Skin epidermis (tissue), 12 donors: ENCODE measurements at regions not wholly inside any gene's neighbourhood (a gene's known extent, or its start where the extent isn't known, plus 50 kb on each side); places are given as distances from the start of the nearest gene placed in this dataset.

Experiments used
- H3K27ac ChIP-seq, 21 experiments: fragments of 200-600 bp; sonication (generic) in 11 of 21; one replicate each; pipeline ENCODE4 v1.5.0; 2020; ENCODE audit warnings: mild to moderate bottlenecking in 3 of 21, inconsistent platforms in 2 of 21, moderate library complexity in 2 of 21
- H3K4me3 ChIP-seq, 7 experiments: fragments of 200-600 bp; sonication (generic) in 2 of 7; one replicate each; pipeline ENCODE4 v1.5.0; 2020; ENCODE audit warnings: inconsistent platforms in 2 of 7, mild to moderate bottlenecking in 2 of 7, moderate library complexity in 1 of 7

GRCh38 chrX:80293354-80293753 is 126.9 kb upstream of the TENT5D start:
- Histone ChIP-seq H3K4me3 (no peak overlapping the region), H3K27ac (no peak overlapping the region)

DNA sequence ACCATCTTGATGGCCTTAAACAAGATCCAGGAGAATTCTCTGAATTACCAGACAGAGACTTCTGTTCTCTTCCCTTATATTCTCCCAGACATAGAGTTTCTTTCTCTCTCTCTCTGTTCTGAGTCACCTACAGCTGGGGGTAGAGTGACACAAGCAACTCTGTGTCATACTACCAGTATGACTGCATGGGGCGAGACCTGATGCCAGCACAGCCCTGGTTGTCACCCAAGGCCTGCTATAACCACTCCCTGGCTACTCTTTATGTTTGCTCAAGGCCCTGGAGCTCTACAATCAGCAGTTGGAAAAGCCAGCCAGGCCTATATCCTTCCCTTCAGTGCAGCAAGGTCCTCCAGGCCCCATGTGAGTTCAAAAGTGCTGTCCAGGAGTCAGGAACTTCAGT is 114.2 kb upstream of the TENT5D start:
- H3K27ac ChIP-seq, result no peak overlapping the region
- no peak overlapping the region for H3K4me3 ChIP-seq

GRCh38 chrX:80312448-80312847 is 107.8 kb upstream of the TENT5D start:
- no peak overlapping the region for H3K27ac ChIP-seq
- no peak overlapping the region for H3K4me3 ChIP-seq

DNA sequence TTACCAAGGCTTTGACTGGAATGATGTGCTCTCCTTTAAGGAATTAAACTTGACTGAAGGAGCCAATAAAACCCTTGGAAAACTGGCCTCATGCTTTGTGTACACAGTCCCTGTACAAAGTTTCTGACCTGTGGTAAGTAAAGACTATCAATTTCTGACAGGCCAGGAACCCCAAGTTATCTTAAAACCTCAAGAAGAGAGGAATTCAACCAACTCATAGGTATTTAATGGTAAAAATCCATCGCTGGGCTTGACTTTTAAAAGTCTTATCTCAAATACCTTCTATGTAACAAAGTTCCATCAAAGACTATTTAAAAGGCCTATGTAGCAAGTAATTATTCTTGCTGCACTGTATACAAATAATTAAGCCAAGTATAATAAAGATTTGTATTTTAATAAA is 103.7 kb upstream of the TENT5D start:
- Histone ChIP-seq H3K4me3 (no peak overlapping the region), H3K27ac (no peak overlapping the region)

- no peak overlapping the region for H3K4me3 ChIP-seq
- H3K27ac ChIP-seq, result no peak overlapping the region
Measured at GRCh38 chrX:80317646-80318045, 102.6 kb upstream of the TENT5D start.

DNA sequence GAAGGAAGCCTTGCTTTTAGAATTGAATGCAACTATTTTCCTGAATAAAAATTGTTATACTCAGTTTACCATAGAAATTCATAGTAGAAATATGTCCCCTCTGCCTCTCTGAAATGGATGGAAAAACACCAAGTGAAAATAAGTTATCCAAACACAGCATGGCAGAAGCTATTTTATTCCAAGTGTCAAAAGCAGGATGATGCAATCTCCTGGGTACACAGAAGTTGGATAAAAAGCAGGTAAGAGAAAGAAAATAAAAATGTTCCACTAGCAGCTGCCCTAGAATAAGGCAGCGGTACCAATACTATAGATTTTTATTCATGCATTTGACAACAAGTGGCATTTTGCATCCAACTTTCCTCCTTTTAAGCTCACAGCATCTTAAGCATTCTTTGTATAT is 89.0 kb upstream of the TENT5D start:
- Histone ChIP-seq H3K4me3 (no peak overlapping the region), H3K27ac (no peak overlapping the region)

- H3K27ac ChIP-seq, result peak overlapping the region in 1 of 21 experiments; percentile 35
- peak overlapping the region; percentile 11 to 36 (median 25) for H3K4me3 ChIP-seq
Measured at GRCh38 chrX:80334583-80334982, 85.7 kb upstream of the TENT5D start.

DNA sequence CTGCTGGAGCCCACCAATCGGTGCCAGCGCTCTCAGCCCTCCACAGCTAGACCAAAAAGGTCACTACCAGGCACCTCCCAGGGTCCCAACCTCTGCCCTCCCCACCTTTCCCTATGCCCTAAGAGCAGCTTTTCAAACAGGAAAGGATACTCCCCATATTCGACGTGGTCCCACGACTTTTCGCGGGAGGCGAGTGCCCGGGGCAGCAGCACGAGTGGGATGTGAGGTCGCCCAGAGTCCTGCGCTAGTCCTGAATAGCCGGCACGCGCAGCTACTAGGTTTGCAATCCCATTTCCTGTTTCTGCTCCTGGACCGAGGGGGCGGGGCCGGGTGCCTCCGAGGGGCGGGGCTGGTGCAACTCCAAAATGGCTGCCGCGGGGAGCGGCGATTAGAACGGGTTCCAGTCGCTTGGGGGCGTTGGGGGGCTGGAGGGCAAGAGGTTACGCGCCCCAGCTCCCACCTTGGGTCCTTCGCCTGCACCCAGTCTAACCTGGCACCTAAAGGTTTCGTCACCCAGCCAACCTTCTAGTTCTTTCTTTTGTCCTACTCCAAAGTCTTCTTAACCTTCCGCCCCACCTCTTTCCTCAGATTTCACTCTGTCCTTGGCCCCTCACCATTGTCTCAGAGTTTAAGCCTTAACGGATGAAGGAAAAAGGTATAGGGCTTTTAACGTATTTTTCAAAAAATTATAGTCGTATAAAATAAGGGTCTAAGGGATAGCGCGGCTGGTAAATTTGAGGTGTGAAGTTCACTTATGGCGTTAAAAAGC is 85.0 kb upstream of the TENT5D start:
- Histone ChIP-seq H3K27ac (peak overlapping the region in 1 of 21 experiments; percentile 35), H3K4me3 (peak overlapping the region; percentile 11 to 36 (median 25))

DNA sequence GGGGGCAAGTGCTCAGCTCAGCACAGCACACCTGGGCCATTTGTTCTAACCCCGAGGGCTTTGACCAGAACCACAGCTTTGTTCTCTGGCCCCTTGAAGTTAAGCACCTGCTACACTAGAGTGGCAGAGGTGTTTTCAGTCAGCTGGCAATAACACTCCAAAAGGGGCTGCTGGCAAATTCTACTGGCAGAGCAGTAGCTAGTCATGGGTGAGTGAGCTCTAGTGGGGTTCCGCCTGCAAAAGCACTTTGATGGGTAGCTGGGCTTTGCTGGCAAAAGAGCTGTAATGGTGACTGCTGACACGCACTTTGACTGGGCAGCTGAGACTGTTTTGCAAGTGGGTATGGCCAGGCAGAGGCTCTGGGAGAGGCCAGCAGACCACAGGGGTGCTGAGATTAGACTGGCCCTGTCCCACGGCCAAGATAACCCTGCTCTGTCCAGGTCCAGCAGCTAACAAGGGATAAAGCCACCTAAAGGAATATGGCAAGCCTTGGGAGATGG is 65.2 kb upstream of the TENT5D start:
- Histone ChIP-seq H3K4me3 (no peak overlapping the region), H3K27ac (no peak overlapping the region)
